ENCODE measurements at regions not wholly inside any gene's neighbourhood (a gene's known extent, or its start where the extent isn't known, plus 50 kb on each side); places are given as distances from the start of the nearest gene placed in this dataset.

DNA sequence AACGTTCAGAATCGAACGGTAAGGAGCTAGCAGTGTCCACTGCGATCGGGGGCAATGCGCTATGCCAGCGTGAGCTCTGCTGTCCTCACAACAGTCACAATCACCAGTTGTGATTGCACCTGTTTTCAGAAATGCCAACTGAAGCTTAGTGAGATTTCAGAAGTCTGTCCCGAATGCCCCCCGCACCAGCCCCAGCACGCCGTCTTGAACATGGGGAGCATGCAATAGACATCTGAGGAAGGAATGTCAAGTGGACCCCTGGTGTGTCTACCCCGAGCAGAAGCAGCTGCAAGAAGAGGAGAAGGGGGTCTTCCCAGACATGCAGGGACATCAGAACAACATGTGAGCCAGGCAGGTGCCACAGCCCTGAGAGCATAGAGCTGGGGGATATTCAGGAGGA, 125.7 kb upstream of the CHST15 start:
- TF ChIP-seq POLR2A (IDR thresholded peaks at IDR 0.05), result no peak
- TF ChIP-seq POLR2AphosphoS5 (IDR thresholded peaks at IDR 0.05; ENCODE audit: insufficient read depth in 1 of 2, low read depth in 1 of 2), result no peak
- TF ChIP-seq, protein P1, sequence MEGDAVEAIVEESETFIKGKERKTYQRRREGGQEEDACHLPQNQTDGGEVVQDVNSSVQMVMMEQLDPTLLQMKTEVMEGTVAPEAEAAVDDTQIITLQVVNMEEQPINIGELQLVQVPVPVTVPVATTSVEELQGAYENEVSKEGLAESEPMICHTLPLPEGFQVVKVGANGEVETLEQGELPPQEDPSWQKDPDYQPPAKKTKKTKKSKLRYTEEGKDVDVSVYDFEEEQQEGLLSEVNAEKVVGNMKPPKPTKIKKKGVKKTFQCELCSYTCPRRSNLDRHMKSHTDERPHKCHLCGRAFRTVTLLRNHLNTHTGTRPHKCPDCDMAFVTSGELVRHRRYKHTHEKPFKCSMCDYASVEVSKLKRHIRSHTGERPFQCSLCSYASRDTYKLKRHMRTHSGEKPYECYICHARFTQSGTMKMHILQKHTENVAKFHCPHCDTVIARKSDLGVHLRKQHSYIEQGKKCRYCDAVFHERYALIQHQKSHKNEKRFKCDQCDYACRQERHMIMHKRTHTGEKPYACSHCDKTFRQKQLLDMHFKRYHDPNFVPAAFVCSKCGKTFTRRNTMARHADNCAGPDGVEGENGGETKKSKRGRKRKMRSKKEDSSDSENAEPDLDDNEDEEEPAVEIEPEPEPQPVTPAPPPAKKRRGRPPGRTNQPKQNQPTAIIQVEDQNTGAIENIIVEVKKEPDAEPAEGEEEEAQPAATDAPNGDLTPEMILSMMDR (IDR thresholded peaks at IDR 0.05), result no peak
- intact Hi-C loops (cut with DNase I), result no loop called here
- no peaks in the 10 kb centered on the region for H3K9me3 ChIP-seq
- H3K4me3 ChIP-seq, result no peak overlapping the region
- H3K4me1 ChIP-seq, result peaks cover 9% of the 10 kb centered on the region
- no peaks in the 10 kb centered on the region for H3K27me3 ChIP-seq
- no peak overlapping the region for H3K27ac ChIP-seq
- no peaks in the 10 kb centered on the region for H3K36me3 ChIP-seq
- DNase-seq (ENCODE audit: extremely low spot score in 2 of 2), result no peak

DNA sequence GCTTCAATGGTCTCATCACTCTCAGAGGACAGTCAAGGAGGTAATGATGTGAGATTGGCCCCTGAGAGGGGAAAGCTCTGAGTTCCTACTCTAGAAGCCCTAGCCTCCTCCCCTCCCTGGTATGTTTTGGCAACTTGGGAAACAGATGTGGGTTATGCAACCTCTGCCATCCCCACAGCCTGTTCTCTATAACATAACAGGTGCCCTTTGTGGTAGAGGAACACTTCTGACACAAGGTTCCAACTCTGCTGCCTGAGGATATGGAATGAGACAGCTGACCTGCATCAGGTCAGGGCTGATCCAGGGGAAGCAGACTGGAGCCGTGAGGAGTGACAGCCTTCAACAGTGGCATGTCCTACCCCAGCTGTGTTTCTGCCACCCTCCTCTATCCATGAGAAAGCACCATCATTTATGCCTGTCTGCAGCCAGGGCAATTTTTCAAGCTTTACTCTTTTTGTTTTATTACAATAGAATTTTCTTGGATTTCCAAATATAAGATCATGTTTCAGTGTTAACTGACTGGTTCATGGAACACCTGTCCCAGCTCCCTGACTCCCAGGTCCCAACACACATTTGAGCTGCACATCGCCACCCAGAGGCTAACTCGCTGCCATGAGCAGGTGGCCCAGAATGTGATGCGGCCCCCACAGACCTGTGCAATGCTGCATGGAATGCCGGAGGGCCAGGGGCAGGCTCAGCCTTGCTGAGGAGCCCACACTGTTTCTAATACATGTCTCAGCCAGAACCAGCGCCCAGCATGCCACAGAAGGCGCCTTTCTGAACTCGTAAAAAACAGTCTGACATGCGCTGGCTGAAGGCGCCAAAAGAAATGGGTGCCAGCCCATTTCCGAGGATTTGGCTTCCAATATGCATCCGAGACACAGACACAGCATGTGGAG, 124.8 kb upstream of the CHST15 start:
- H3K36me3 ChIP-seq, result no peaks in the 10 kb centered on the region
- H3K4me3 ChIP-seq, result no peak overlapping the region
- TF ChIP-seq POLR2AphosphoS5 (IDR thresholded peaks at IDR 0.05; ENCODE audit: insufficient read depth in 1 of 2, low read depth in 1 of 2) (no peak), POLR2A (IDR thresholded peaks at IDR 0.05) (no peak)
- TF ChIP-seq, protein P1 (IDR thresholded peaks at IDR 0.05), result no peak
- no peaks in the 10 kb centered on the region for H3K27me3 ChIP-seq
- DNase-seq (ENCODE audit: extremely low spot score in 2 of 2), result no peak
- no peak overlapping the region for H3K27ac ChIP-seq
- peaks cover 9% of the 10 kb centered on the region for H3K4me1 ChIP-seq
- intact Hi-C loops (cut with DNase I), result no loop called here
- no peaks in the 10 kb centered on the region for H3K9me3 ChIP-seq

DNA sequence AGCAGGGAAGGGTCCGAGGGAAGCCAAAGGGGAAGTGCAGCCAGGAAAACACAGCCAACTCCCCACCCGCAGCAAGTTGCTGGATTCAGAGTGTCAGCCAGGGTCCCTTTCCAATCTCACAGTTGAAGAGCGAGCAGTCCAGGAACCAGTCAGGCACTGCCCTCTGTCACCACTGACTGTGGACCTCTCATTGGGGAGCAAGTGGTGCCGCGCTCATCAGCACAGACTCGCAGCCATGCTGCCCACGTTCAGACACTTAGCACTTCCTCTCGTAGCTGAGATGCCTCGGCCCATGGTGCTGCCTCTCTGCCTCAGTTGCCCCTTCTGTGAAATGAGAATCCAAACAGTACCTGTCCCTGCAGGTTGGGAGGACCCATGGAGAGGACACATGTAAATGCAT, 123.6 kb upstream of the CHST15 start:
- TF ChIP-seq POLR2AphosphoS5 (IDR thresholded peaks at IDR 0.05; ENCODE audit: insufficient read depth in 1 of 2, low read depth in 1 of 2), result no peak
- TF ChIP-seq, protein P1 (IDR thresholded peaks at IDR 0.05), result no peak
- TF ChIP-seq POLR2A (IDR thresholded peaks at IDR 0.05), result no peak
- no peaks in the 10 kb centered on the region for H3K27me3 ChIP-seq
- intact Hi-C loops (cut with DNase I), result no loop called here

DNA sequence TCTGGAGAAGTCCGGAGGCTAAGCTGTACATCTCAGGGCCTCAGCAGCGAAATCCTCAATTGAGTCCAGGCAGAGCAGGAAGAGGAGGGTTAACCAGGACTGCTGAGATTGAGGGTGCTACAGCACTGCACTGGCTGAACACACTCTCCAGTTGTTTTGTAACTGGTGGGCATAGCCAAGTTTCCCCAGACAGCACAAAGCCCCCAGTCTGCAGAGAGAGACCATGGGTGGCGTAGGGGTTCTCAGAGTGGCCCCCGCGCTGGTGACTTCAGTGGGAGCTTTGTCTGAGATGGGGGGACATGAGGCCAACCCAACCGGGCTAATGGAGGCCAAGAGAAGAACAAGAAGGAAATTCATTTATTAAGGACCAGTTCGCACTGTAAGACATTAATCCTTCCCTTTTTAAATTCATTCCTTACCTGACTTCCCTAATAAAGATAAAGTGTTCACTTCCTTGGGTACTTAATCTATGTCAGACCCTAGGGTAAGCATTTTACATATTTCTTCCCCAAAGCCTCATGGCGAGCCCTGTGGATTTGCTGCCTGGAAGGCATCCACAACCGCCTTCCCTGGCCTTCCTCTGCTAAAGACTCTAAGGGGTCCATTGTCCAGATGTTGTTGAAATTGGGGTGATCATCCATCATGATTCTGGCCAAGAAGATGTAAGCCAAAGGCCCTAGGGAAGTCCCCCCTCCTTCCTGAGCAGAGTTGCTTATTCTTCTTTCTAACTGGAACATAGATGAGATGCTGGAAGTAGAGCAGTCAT, 121.4 kb upstream of the CHST15 start:
- Histone ChIP-seq H3K36me3 (no peaks in the 10 kb centered on the region), H3K4me3 (no peak overlapping the region), H3K4me1 (no peaks in the 10 kb centered on the region), H3K27me3 (no peaks in the 10 kb centered on the region), H3K9me3 (no peaks in the 10 kb centered on the region), H3K27ac (no peak overlapping the region)
- TF ChIP-seq, protein P1 (IDR thresholded peaks at IDR 0.05), result no peak
- TF ChIP-seq POLR2AphosphoS5 (IDR thresholded peaks at IDR 0.05; ENCODE audit: insufficient read depth in 1 of 2, low read depth in 1 of 2) (no peak), POLR2A (IDR thresholded peaks at IDR 0.05) (no peak)
- peak in 1 of 2 donors; percentile 58 for DNase-seq (ENCODE audit: extremely low spot score in 2 of 2)
- intact Hi-C loops (cut with DNase I), result no loop called here

More for the DNA sequence above, 123.6 kb upstream of the CHST15 start:
- DNase-seq (ENCODE audit: extremely low spot score in 2 of 2), result no peak
- no peaks in the 10 kb centered on the region for H3K9me3 ChIP-seq
- no peak overlapping the region for H3K27ac ChIP-seq
- H3K4me3 ChIP-seq, result no peak overlapping the region
- H3K36me3 ChIP-seq, result no peaks in the 10 kb centered on the region
- peaks cover 9% of the 10 kb centered on the region for H3K4me1 ChIP-seq
